HEK293 (cell line): ENCODE measurements at regions not wholly inside any gene's neighbourhood (a gene's known extent, or its start where the extent isn't known, plus 50 kb on each side); places are given as distances from the start of the nearest gene placed in this dataset.

Source experiments
- CTCF ChIA-PET: fragments of 350-600 bp; formaldehyde crosslinking; extraction: SDS; loops from one replicate; lab custom pipeline; 2021; ENCODE audit warnings: antibody characterized with exemption; lab: Yijun Ruan, JAX
- POLR2A ChIA-PET: fragments of 300-600 bp; formaldehyde crosslinking; extraction: SDS; loops from one replicate; lab custom pipeline; 2020; ENCODE audit warnings: antibody characterized with exemption, inconsistent platforms; lab: Yijun Ruan, JAX
- H3K27ac ChIP-seq: fragments of 200-500 bp; sonication (Bioruptor generic); 2 replicates; pipeline ENCODE4 v1.5.1; 2014; ENCODE audit warnings: low read depth, low read length, control low read depth, inconsistent platforms; ENCODE audit errors: extremely low read depth
- H3K36me3 ChIP-seq, 2 experiments: fragments of 200-500 bp in 1 of 2; sonication (Bioruptor generic) in 1 of 2; 1 replicate in 1 of 2; 2 replicates in 1 of 2; pipeline ENCODE4 v1.5.1; 2014 to 2017; ENCODE audit warnings: inconsistent platforms in 2 of 2, low read length in 2 of 2; ENCODE audit not compliant: control insufficient read depth in 2 of 2, insufficient read depth in 1 of 2
- H3K4me1 ChIP-seq: fragments of 200-500 bp; sonication (Bioruptor generic); 2 replicates; pipeline ENCODE4 v1.5.1; 2014; ENCODE audit warnings: mild to moderate bottlenecking, low read length, inconsistent platforms; ENCODE audit not compliant: control insufficient read depth, insufficient read depth
- H3K4me3 ChIP-seq: 2 replicates; pipeline ENCODE4 v1.5.1; 2011; ENCODE audit warnings: low read depth, mild to moderate bottlenecking, control low read depth, low read length, moderate library complexity
- H3K9me3 ChIP-seq: fragments of 200-500 bp; sonication (Bioruptor generic); 2 replicates; pipeline ENCODE4 v1.5.1; 2014; ENCODE audit warnings: low read depth, low read length, inconsistent platforms; ENCODE audit not compliant: control insufficient read depth, insufficient read depth
- EGR2 ChIP-seq: fragments of 450-650 bp; formaldehyde crosslinking; IDR thresholded peaks from 2 replicates; pipeline ENCODE4 v1.5.1; 2016; ENCODE audit warnings: low read depth, missing biosample characterization, missing genetic modification characterization
- ELK4 ChIP-seq: IDR thresholded peaks from 2 replicates; pipeline ENCODE4 v1.6.1; 2011; ENCODE audit warnings: mild to moderate bottlenecking, low read depth, low read length, borderline replicate concordance
- FEZF1 ChIP-seq: fragments of 450-650 bp; formaldehyde crosslinking; IDR thresholded peaks from 2 replicates; pipeline ENCODE4 v1.5.1; 2016; ENCODE audit warnings: missing biosample characterization, missing genetic modification characterization
- HOXD13 ChIP-seq: sonication (generic); formaldehyde crosslinking; IDR thresholded peaks from 2 replicates; pipeline ENCODE4 v1.8.0; 2022; ENCODE audit warnings: missing genetic modification reagents, borderline replicate concordance
- PRDM6 ChIP-seq: fragments of 450-650 bp; formaldehyde crosslinking; IDR thresholded peaks from 2 replicates; pipeline ENCODE4 v1.5.1; 2017; ENCODE audit warnings: missing biosample characterization, missing genetic modification characterization
- SP7 ChIP-seq: fragments of 450-650 bp; formaldehyde crosslinking; IDR thresholded peaks from 2 replicates; pipeline ENCODE4 v1.5.1; 2016; ENCODE audit warnings: missing biosample characterization, missing genetic modification characterization
- ZBTB8A ChIP-seq: fragments of 450-650 bp; formaldehyde crosslinking; IDR thresholded peaks from 2 replicates; pipeline ENCODE4 v1.5.1; 2016; ENCODE audit warnings: missing biosample characterization, missing genetic modification characterization
- ZFP37 ChIP-seq: fragments of 450-650 bp; formaldehyde crosslinking; IDR thresholded peaks from 2 replicates; pipeline ENCODE4 v1.5.1; 2016; ENCODE audit warnings: missing biosample characterization, missing genetic modification characterization
- ZNF121 ChIP-seq: fragments of 450-650 bp; formaldehyde crosslinking; IDR thresholded peaks from 2 replicates; pipeline ENCODE4 v1.5.1; 2016; ENCODE audit warnings: missing biosample characterization, missing genetic modification characterization
- ZNF133 ChIP-seq: fragments of 450-650 bp; formaldehyde crosslinking; IDR thresholded peaks from 2 replicates; pipeline ENCODE4 v1.5.1; 2016; ENCODE audit warnings: missing biosample characterization, missing genetic modification characterization
- ZNF140 ChIP-seq: fragments of 450-650 bp; formaldehyde crosslinking; IDR thresholded peaks from 2 replicates; pipeline ENCODE4 v1.5.1; 2016; ENCODE audit warnings: missing biosample characterization, missing genetic modification characterization
- ZNF16 ChIP-seq: fragments of 450-650 bp; formaldehyde crosslinking; IDR thresholded peaks from 2 replicates; pipeline ENCODE4 v1.5.1; 2016; ENCODE audit warnings: low read depth, missing biosample characterization, missing genetic modification characterization
- ZNF169 ChIP-seq: fragments of 450-650 bp; formaldehyde crosslinking; IDR thresholded peaks from 2 replicates; pipeline ENCODE4 v1.5.1; 2016; ENCODE audit warnings: missing biosample characterization, missing genetic modification characterization
- ZNF324 ChIP-seq: fragments of 450-650 bp; formaldehyde crosslinking; IDR thresholded peaks from 2 replicates; pipeline ENCODE4 v1.5.1; 2016; ENCODE audit warnings: missing biosample characterization, missing genetic modification characterization
- ZNF394 ChIP-seq: fragments of 450-650 bp; formaldehyde crosslinking; IDR thresholded peaks from 2 replicates; pipeline ENCODE4 v1.5.1; 2016; ENCODE audit warnings: missing biosample characterization, missing genetic modification characterization, mild to moderate bottlenecking, moderate library complexity, borderline replicate concordance
- ZNF433 ChIP-seq: fragments of 450-650 bp; formaldehyde crosslinking; IDR thresholded peaks from 2 replicates; pipeline ENCODE4 v1.5.1; 2016; ENCODE audit warnings: missing biosample characterization, missing genetic modification characterization, low read depth
- ZNF510 ChIP-seq: fragments of 450-650 bp; formaldehyde crosslinking; IDR thresholded peaks from 2 replicates; pipeline ENCODE4 v1.5.1; 2018; ENCODE audit warnings: mild to moderate bottlenecking, missing genetic modification characterization, missing biosample characterization; ENCODE audit not compliant: insufficient replicate concordance
- ZNF513 ChIP-seq: fragments of 450-650 bp; IDR thresholded peaks from 2 replicates; pipeline ENCODE4 v1.5.1; 2018; ENCODE audit warnings: missing biosample characterization, missing genetic modification characterization
- ZNF560 ChIP-seq: fragments of 450-650 bp; formaldehyde crosslinking; IDR thresholded peaks from 2 replicates; pipeline ENCODE4 v1.5.1; 2017; ENCODE audit warnings: missing biosample characterization, missing genetic modification characterization, borderline replicate concordance
- ZNF629 ChIP-seq: fragments of 450-650 bp; formaldehyde crosslinking; IDR thresholded peaks from 2 replicates; pipeline ENCODE4 v1.5.1; 2017; ENCODE audit warnings: missing biosample characterization, missing genetic modification characterization
- ZNF639 ChIP-seq: fragments of 450-650 bp; formaldehyde crosslinking; IDR thresholded peaks from 2 replicates; pipeline ENCODE4 v1.5.1; 2016; ENCODE audit warnings: missing biosample characterization, missing genetic modification characterization
- ZNF704 ChIP-seq: fragments of 450-650 bp; formaldehyde crosslinking; IDR thresholded peaks from 2 replicates; pipeline ENCODE4 v1.5.1; 2016; ENCODE audit warnings: missing biosample characterization, missing genetic modification characterization
- ZSCAN16 ChIP-seq: fragments of 450-650 bp; formaldehyde crosslinking; IDR thresholded peaks from 2 replicates; pipeline ENCODE4 v1.5.1; 2016; ENCODE audit warnings: missing biosample characterization, missing genetic modification characterization
- TF ChIP-seq, protein P1 (sequence below): fragments of 450-650 bp; formaldehyde crosslinking; IDR thresholded peaks from 2 replicates; pipeline ENCODE4 v1.5.1; 2016; ENCODE audit warnings: missing biosample characterization, missing genetic modification characterization, borderline replicate concordance

GRCh38 chr11:43583548-43583947 is 97.0 kb upstream of the HSD17B12 start (continued):
- TF ChIP-seq FEZF1 (no peak), ZNF639 (tag by site-specific recombination) (no peak), SP7 (no peak), ZSCAN16 (tag by site-specific recombination) (no peak), HOXD13 (no peak)

DNA sequence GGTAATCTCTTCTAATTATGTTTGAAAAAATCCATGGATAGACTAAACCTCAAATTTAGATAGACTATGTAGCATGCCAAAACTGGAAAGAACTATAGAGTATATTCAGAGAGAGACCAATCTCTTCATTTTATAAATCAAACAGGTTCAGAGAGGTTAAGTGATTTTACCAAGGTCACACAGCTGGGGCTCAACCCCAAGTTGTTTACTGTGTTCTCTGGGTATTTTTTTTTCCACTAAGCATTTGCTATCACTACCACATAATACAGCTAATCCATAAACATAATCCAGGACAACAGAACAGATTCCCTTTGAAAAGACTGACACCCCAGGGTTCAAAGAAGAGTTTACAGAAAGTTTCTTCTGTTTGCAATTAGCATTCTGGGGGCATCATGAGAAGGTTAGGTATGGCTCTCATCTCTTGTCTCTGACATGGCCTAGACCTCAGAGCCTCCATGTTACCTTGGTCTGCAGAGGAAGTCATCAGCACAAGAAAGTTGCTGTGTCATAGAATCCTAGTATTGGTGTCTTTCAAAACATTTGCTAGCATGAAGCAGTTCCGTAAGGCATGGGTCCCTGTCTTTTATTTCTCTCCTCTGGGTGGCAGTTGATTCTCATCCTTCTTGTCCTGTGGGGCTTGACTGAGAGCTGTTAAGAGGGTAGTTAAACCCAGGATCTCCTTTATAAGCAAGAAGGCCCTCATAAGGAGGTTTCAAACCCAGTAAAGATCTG is 94.5 kb upstream of the HSD17B12 start:
- Histone ChIP-seq H3K9me3 (no peaks in the 10 kb centered on the region), H3K4me1 (no peaks in the 10 kb centered on the region), H3K4me3 (no peak overlapping the region), H3K36me3 (no peaks in the 10 kb centered on the region), H3K27ac (no peak overlapping the region)
- ChIA-PET CTCF (interaction anchor here (1.6 kb wide), 1 partner anchor 13 kb away, joined by 9 read pairs; no protein-coding TSS in a partner anchor), POLR2A (no interaction called here)
- TF ChIP-seq ZNF510 (no peak), ZNF133 (tag by site-specific recombination) (no peak), ZNF629 (tag by site-specific recombination) (no peak), EGR2 (tag by site-specific recombination) (no peak), ZNF324 (no peak), ZFP37 (tag by site-specific recombination) (no peak), ZNF169 (no peak), ZNF394 (no peak), ZNF704 (tag by site-specific recombination) (no peak), ELK4 (no peak), ZNF16 (tag by site-specific recombination) (no peak), ZBTB8A (tag by site-specific recombination) (no peak), ZNF140 (no peak), ZNF560 (tag by site-specific recombination) (no peak), PRDM6 (tag by site-specific recombination) (no peak), ZNF433 (tag by site-specific recombination) (no peak), ZNF121 (tag by site-specific recombination) (no peak), ZNF513 (tag by site-specific recombination) (no peak)
- TF ChIP-seq, protein P1, sequence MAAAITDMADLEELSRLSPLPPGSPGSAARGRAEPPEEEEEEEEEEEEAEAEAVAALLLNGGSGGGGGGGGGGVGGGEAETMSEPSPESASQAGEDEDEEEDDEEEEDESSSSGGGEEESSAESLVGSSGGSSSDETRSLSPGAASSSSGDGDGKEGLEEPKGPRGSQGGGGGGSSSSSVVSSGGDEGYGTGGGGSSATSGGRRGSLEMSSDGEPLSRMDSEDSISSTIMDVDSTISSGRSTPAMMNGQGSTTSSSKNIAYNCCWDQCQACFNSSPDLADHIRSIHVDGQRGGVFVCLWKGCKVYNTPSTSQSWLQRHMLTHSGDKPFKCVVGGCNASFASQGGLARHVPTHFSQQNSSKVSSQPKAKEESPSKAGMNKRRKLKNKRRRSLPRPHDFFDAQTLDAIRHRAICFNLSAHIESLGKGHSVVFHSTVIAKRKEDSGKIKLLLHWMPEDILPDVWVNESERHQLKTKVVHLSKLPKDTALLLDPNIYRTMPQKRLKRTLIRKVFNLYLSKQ (tag by site-specific recombination), result no peak
